ENCODE measurements at regions not wholly inside any gene's neighbourhood (a gene's known extent, or its start where the extent isn't known, plus 50 kb on each side); places are given as distances from the start of the nearest gene placed in this dataset.
"Not testable (repeated sequence)": the region's sequence is repeated elsewhere in the genome, so short reads cannot be mapped to it uniquely, and the experiment has no call there.

- H3K27me3 ChIP-seq (ENCODE audit: control insufficient read depth, extremely low read depth, insufficient read depth, low read length) = no peaks in the 10 kb centered on the region
- no peaks in the 10 kb centered on the region for H3K9me3 ChIP-seq (ENCODE audit: control insufficient read depth, low read depth, low read length)
- TF ChIP-seq EZH2 (IDR thresholded peaks at IDR 0.05; ENCODE audit: low read length) = no peak
- TF ChIP-seq, protein P1, sequence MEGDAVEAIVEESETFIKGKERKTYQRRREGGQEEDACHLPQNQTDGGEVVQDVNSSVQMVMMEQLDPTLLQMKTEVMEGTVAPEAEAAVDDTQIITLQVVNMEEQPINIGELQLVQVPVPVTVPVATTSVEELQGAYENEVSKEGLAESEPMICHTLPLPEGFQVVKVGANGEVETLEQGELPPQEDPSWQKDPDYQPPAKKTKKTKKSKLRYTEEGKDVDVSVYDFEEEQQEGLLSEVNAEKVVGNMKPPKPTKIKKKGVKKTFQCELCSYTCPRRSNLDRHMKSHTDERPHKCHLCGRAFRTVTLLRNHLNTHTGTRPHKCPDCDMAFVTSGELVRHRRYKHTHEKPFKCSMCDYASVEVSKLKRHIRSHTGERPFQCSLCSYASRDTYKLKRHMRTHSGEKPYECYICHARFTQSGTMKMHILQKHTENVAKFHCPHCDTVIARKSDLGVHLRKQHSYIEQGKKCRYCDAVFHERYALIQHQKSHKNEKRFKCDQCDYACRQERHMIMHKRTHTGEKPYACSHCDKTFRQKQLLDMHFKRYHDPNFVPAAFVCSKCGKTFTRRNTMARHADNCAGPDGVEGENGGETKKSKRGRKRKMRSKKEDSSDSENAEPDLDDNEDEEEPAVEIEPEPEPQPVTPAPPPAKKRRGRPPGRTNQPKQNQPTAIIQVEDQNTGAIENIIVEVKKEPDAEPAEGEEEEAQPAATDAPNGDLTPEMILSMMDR (optimal IDR thresholded peaks at IDR 0.05 in 1 of 3, IDR thresholded peaks at IDR 0.05 in 1 of 3, conservative IDR thresholded peaks at IDR 0.05 in 1 of 3; ENCODE audit: extremely low read depth in 1 of 3, insufficient read depth in 2 of 3, low read length in 3 of 3) = no peak
- H3K9ac ChIP-seq (ENCODE audit: control insufficient read depth, extremely low read depth, insufficient read depth, low read length) = no peak overlapping the region
- dilution Hi-C loops (cut with MboI; ENCODE audit: extremely low pct_ligation_motif_present, low sequenced_read_pairs) = no loop called here
- no peak overlapping the region for H3K4me2 ChIP-seq (ENCODE audit: control insufficient read depth, extremely low read depth, insufficient read depth, low read depth, low read length)
- no peaks in the 10 kb centered on the region for H3K9me1 ChIP-seq (ENCODE audit: control insufficient read depth, extremely low read depth, insufficient read depth, low read length)
- no peaks in the 10 kb centered on the region for H3K36me3 ChIP-seq (ENCODE audit: control insufficient read depth in 2 of 2, extremely low read depth in 1 of 2, insufficient read depth in 2 of 2, low read length in 2 of 2)
- H3K4me1 ChIP-seq (ENCODE audit: control insufficient read depth, extremely low read depth, insufficient read depth, low read length) = no peaks in the 10 kb centered on the region
- no peaks in the 10 kb centered on the region for H4K20me1 ChIP-seq (ENCODE audit: control insufficient read depth, extremely low read depth, insufficient read depth, low read length)
- DNase-seq (ENCODE audit: low read depth, low spot score) (no peak), FAIRE-seq (no peak)
- H2AFZ ChIP-seq (ENCODE audit: control insufficient read depth, low read length) = no peak overlapping the region
- H3K27ac ChIP-seq (ENCODE audit: control insufficient read depth, insufficient read depth, low read length) = no peak overlapping the region
- no peak overlapping the region for H3K4me3 ChIP-seq (ENCODE audit: control insufficient read depth in 2 of 3, extremely low read depth in 1 of 3, insufficient read depth in 2 of 3, low read depth in 1 of 3, low read length in 3 of 3)
- no peaks in the 10 kb centered on the region for H3K79me2 ChIP-seq (ENCODE audit: control insufficient read depth, insufficient read depth, low read length)
These were observed 169.0 kb downstream of the NEDD1 start for GRCh38 chr12:97075934-97076630.

DNA sequence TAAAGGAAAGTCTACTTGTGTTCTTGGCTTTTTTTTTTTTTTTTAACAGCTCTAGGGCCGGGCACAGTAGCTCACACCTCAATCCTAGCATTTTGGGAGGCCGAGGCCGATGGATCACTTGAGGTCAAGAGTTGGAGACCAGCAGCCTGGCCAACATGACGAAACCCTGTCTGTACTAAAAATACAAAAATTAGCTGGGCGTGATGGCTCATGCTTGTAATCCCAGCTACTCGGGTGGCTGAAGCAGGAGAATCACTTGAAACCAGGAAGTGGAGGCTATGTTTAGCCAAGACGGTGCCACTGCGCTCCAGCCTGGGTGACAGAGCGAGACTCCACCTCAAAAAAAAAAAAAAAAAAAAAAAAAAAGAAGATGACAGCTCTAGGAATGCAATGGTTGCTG lies 169.9 kb downstream of the NEDD1 start:
- H3K9ac ChIP-seq (ENCODE audit: control insufficient read depth, extremely low read depth, insufficient read depth, low read length); H3K27me3 ChIP-seq (ENCODE audit: control insufficient read depth, extremely low read depth, insufficient read depth, low read length); H4K20me1 ChIP-seq (ENCODE audit: control insufficient read depth, extremely low read depth, insufficient read depth, low read length); H3K4me2 ChIP-seq (ENCODE audit: control insufficient read depth, extremely low read depth, insufficient read depth, low read depth, low read length); H3K79me2 ChIP-seq (ENCODE audit: control insufficient read depth, insufficient read depth, low read length); H2AFZ ChIP-seq (ENCODE audit: control insufficient read depth, low read length); H3K27ac ChIP-seq (ENCODE audit: control insufficient read depth, insufficient read depth, low read length); H3K4me1 ChIP-seq (ENCODE audit: control insufficient read depth, extremely low read depth, insufficient read depth, low read length); H3K36me3 ChIP-seq (ENCODE audit: control insufficient read depth in 2 of 2, extremely low read depth in 1 of 2, insufficient read depth in 2 of 2, low read length in 2 of 2); H3K9me3 ChIP-seq (ENCODE audit: control insufficient read depth, low read depth, low read length); DNase-seq (ENCODE audit: low read depth, low spot score); H3K4me3 ChIP-seq (ENCODE audit: control insufficient read depth in 2 of 3, extremely low read depth in 1 of 3, insufficient read depth in 2 of 3, low read depth in 1 of 3, low read length in 3 of 3); FAIRE-seq; H3K9me1 ChIP-seq (ENCODE audit: control insufficient read depth, extremely low read depth, insufficient read depth, low read length); dilution Hi-C loops (cut with MboI; ENCODE audit: extremely low pct_ligation_motif_present, low sequenced_read_pairs): not testable (repeated sequence)

DNA sequence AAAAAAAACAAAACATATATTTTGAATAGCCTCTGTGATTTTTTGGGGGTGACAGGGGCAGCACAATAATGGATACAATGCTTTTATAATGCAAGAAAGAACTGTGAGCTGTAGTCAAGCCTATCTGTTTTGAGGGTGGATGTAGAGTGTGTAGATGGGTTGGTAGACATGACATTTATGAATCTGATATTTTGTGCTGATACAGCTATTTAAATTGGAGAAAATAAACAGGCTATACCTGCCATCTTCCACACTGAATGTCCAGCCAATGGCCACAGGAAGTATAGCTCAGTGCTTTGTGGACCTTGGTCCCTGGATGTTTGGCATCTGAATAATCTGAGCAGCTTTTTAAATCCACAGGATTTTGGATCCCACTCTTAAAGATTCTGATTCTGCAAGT lies 175.0 kb downstream of the NEDD1 start:
- H2AFZ ChIP-seq (ENCODE audit: control insufficient read depth, low read length) = no peak overlapping the region
- no peak overlapping the region for H3K4me2 ChIP-seq (ENCODE audit: control insufficient read depth, extremely low read depth, insufficient read depth, low read depth, low read length)
- H3K9me1 ChIP-seq (ENCODE audit: control insufficient read depth, extremely low read depth, insufficient read depth, low read length) = no peaks in the 10 kb centered on the region
- TF ChIP-seq, protein P1 (optimal IDR thresholded peaks at IDR 0.05 in 1 of 3, IDR thresholded peaks at IDR 0.05 in 1 of 3, conservative IDR thresholded peaks at IDR 0.05 in 1 of 3; ENCODE audit: extremely low read depth in 1 of 3, insufficient read depth in 2 of 3, low read length in 3 of 3) = no peak
- TF ChIP-seq EZH2 (IDR thresholded peaks at IDR 0.05; ENCODE audit: low read length) = no peak
- DNase-seq (ENCODE audit: low read depth, low spot score) (no peak), FAIRE-seq (no peak)
- H3K36me3 ChIP-seq (ENCODE audit: control insufficient read depth in 2 of 2, extremely low read depth in 1 of 2, insufficient read depth in 2 of 2, low read length in 2 of 2) = no peaks in the 10 kb centered on the region
- no peak overlapping the region for H3K9ac ChIP-seq (ENCODE audit: control insufficient read depth, extremely low read depth, insufficient read depth, low read length)
- no peak overlapping the region for H3K27ac ChIP-seq (ENCODE audit: control insufficient read depth, insufficient read depth, low read length)
- no peak overlapping the region for H3K4me3 ChIP-seq (ENCODE audit: control insufficient read depth in 2 of 3, extremely low read depth in 1 of 3, insufficient read depth in 2 of 3, low read depth in 1 of 3, low read length in 3 of 3)
- dilution Hi-C loops (cut with MboI; ENCODE audit: extremely low pct_ligation_motif_present, low sequenced_read_pairs) = no loop called here
- H3K27me3 ChIP-seq (ENCODE audit: control insufficient read depth, extremely low read depth, insufficient read depth, low read length) = no peaks in the 10 kb centered on the region
- no peaks in the 10 kb centered on the region for H3K9me3 ChIP-seq (ENCODE audit: control insufficient read depth, low read depth, low read length)
- no peaks in the 10 kb centered on the region for H3K4me1 ChIP-seq (ENCODE audit: control insufficient read depth, extremely low read depth, insufficient read depth, low read length)
- H3K79me2 ChIP-seq (ENCODE audit: control insufficient read depth, insufficient read depth, low read length) = no peaks in the 10 kb centered on the region
- no peaks in the 10 kb centered on the region for H4K20me1 ChIP-seq (ENCODE audit: control insufficient read depth, extremely low read depth, insufficient read depth, low read length)
